ENCODE measurements at regions not wholly inside any gene's neighbourhood (a gene's known extent, or its start where the extent isn't known, plus 50 kb on each side); places are given as distances from the start of the nearest gene placed in this dataset.
"Not testable (repeated sequence)": the region's sequence is repeated elsewhere in the genome, so short reads cannot be mapped to it uniquely, and the experiment has no call there.

DNA sequence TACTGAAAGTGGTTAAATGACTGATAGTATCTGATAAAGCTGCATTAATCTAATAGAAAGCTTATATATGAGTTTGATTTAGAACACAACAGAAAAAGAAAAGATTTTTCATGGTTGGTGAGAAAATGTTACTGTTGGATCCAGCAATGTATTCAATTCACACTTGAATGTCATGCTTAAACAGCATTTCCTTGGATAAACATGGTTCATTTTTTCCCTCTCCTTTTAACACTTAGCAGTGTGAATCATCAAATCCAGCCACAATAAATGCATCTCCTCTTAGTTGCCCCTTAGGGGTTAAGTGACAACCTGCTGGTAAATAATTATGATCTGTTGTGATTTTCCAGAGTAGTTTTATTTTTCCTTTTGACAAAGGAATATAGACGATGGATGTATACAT, 74.9 kb upstream of the GRIP1 start:
- peaks cover 0 to 3% (median 0%) of the 10 kb centered on the region in 4 experiments for H3K4me1 ChIP-seq (ENCODE audit: control extremely low read depth in 1 of 4, control insufficient read depth in 4 of 4, insufficient read depth in 4 of 4, low read length in 3 of 4)
- H3K27me3 ChIP-seq (replicated peaks in 2 of 5; ENCODE audit: control insufficient read depth in 4 of 5, insufficient read depth in 5 of 5, low read length in 4 of 5): no peaks in the 10 kb centered on the region
- CTCF ChIA-PET: interaction anchor here (1.3 kb wide), 1 partner anchor 45 kb away, joined by 3 read pairs; no protein-coding TSS in a partner anchor
- H3K36me3 ChIP-seq (ENCODE audit: control insufficient read depth in 4 of 4, insufficient read depth in 4 of 4, low read length in 3 of 4): no peaks in the 10 kb centered on the region
- no CpG with 5 or more reads among the region's 1 CpG for WGBS (ENCODE audit: insufficient coverage)
- H3K9me3 ChIP-seq (ENCODE audit: control extremely low read depth in 1 of 5, control insufficient read depth in 4 of 5, insufficient read depth in 2 of 5, low read depth in 1 of 5, low read length in 4 of 5): peaks cover 0 to 3% (median 0%) of the 10 kb centered on the region in 5 experiments
- DNase-seq: no peak
- H3K27ac ChIP-seq (ENCODE audit: insufficient read depth in 1 of 2, low read depth in 1 of 2, low read length in 2 of 2, poor library complexity in 1 of 2, severe bottlenecking in 2 of 2): no peak overlapping the region
- POLR2A ChIA-PET: no interaction called here
- H3K4me3 ChIP-seq (ENCODE audit: control insufficient read depth in 1 of 7, extremely low read depth in 1 of 7, insufficient read depth in 4 of 7, low read depth in 2 of 7, low read length in 6 of 7): no peak overlapping the region

DNA sequence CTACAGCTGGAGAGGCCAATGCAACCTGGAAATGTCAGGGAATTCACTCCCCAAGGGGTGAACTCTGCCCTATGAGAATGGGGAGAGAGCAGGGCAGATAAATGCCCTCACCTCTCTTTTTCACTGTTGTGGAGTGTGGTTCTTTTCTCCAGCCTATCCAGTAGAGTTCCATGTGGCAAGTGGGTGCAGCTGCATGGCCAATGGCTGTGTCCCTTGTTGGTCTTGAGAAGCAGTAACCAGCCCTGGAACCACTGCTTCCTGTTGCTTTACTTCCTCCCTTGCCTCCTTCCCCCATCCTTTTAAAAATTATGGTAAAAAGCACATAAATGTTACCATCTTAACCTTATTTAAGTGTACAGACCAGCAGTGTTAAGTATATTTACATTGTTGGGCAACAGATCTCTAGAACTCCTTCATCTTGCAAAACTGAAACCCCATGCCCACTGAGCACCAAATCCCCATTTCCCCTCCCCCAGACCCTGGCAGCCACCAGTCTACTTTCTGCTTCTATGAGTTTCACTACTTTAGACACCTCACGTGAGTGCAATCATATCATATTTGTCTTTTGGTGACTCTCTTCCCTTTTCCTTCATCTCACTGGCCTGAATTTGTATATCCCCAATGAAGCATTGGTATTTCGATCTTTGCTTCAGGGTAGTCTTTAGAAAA, 77.0 kb upstream of the GRIP1 start:
- DNase-seq: peak in 2 of 3 donors; percentile 6 to 17
- Histone ChIP-seq H3K27me3 (replicated peaks in 2 of 5; ENCODE audit: control insufficient read depth in 4 of 5, insufficient read depth in 5 of 5, low read length in 4 of 5) (no peaks in the 10 kb centered on the region), H3K27ac (ENCODE audit: insufficient read depth in 1 of 2, low read depth in 1 of 2, low read length in 2 of 2, poor library complexity in 1 of 2, severe bottlenecking in 2 of 2) (no peak overlapping the region), H3K36me3 (ENCODE audit: control insufficient read depth in 4 of 4, insufficient read depth in 4 of 4, low read length in 3 of 4) (no peaks in the 10 kb centered on the region), H3K4me3 (ENCODE audit: control insufficient read depth in 1 of 7, extremely low read depth in 1 of 7, insufficient read depth in 4 of 7, low read depth in 2 of 7, low read length in 6 of 7) (no peak overlapping the region), H3K4me1 (ENCODE audit: control extremely low read depth in 1 of 4, control insufficient read depth in 4 of 4, insufficient read depth in 4 of 4, low read length in 3 of 4) (peaks cover 0 to 3% (median 0%) of the 10 kb centered on the region in 4 experiments), H3K9me3 (ENCODE audit: control extremely low read depth in 1 of 5, control insufficient read depth in 4 of 5, insufficient read depth in 2 of 5, low read depth in 1 of 5, low read length in 4 of 5) (peaks cover 0 to 4% (median 0%) of the 10 kb centered on the region in 5 experiments)
- ChIA-PET POLR2A (no interaction called here), CTCF (no interaction called here)
- 100% methylated on average over 1 of the region's 2 CpGs for WGBS (ENCODE audit: insufficient coverage)

DNA sequence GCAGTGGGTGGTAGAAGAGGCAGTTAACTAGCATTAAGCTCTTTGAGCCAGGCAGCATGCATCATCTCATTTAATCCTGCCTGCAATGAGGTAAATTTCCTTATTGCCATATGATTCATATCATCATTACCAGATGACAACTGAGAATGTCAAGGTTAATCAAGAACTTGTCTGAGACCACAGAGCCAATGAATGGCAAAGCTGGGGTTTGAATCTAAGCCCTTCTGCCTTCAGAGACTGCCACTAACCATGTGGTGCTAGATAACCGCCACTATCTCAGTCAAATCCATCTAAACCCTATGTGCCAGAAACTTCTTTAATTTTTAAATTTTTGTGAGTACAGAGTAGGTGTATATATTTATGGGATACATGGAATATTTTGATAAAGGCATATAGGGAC, 77.8 kb upstream of the GRIP1 start:
- H3K4me1 ChIP-seq (ENCODE audit: control extremely low read depth in 1 of 4, control insufficient read depth in 4 of 4, insufficient read depth in 4 of 4, low read length in 3 of 4): peaks cover 0 to 3% (median 0%) of the 10 kb centered on the region in 4 experiments
- CTCF ChIA-PET: no interaction called here
- H3K27me3 ChIP-seq (replicated peaks in 2 of 5; ENCODE audit: control insufficient read depth in 4 of 5, insufficient read depth in 5 of 5, low read length in 4 of 5): no peaks in the 10 kb centered on the region
- DNase-seq: peak in 1 of 3 donors; percentile 6
- WGBS (ENCODE audit: insufficient coverage): no CpG with 5 or more reads among the region's 1 CpG
- H3K36me3 ChIP-seq (ENCODE audit: control insufficient read depth in 4 of 4, insufficient read depth in 4 of 4, low read length in 3 of 4): no peaks in the 10 kb centered on the region
- no peak overlapping the region for H3K4me3 ChIP-seq (ENCODE audit: control insufficient read depth in 1 of 7, extremely low read depth in 1 of 7, insufficient read depth in 4 of 7, low read depth in 2 of 7, low read length in 6 of 7)
- POLR2A ChIA-PET: no interaction called here
- H3K27ac ChIP-seq (ENCODE audit: insufficient read depth in 1 of 2, low read depth in 1 of 2, low read length in 2 of 2, poor library complexity in 1 of 2, severe bottlenecking in 2 of 2): no peak overlapping the region
- peaks cover 0 to 4% (median 0%) of the 10 kb centered on the region in 5 experiments for H3K9me3 ChIP-seq (ENCODE audit: control extremely low read depth in 1 of 5, control insufficient read depth in 4 of 5, insufficient read depth in 2 of 5, low read depth in 1 of 5, low read length in 4 of 5)

DNA sequence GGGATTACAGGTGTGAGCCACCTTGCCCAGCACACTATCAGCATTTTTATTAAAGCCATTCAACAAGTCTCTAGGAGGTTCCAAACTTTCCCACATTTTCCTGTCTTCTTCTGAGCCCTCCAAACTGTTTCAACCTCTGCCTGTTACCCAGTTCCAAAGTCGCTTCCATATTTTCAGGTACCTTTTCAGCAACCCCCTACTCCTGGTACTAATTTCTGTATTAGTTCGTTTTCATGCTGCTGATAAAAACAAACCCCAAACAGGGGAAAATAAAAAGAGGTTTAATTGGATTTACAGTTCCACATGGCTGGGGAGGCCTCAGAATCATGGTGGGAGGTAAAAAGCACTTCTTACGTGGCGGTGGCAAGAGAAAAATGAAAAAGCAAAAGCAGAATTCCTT, 81.2 kb upstream of the GRIP1 start:
- H3K27ac ChIP-seq (ENCODE audit: insufficient read depth in 1 of 2, low read depth in 1 of 2, low read length in 2 of 2, poor library complexity in 1 of 2, severe bottlenecking in 2 of 2); H3K27me3 ChIP-seq (replicated peaks in 2 of 5; ENCODE audit: control insufficient read depth in 4 of 5, insufficient read depth in 5 of 5, low read length in 4 of 5); POLR2A ChIA-PET; DNase-seq; CTCF ChIA-PET; H3K36me3 ChIP-seq (ENCODE audit: control insufficient read depth in 4 of 4, insufficient read depth in 4 of 4, low read length in 3 of 4); H3K4me1 ChIP-seq (ENCODE audit: control extremely low read depth in 1 of 4, control insufficient read depth in 4 of 4, insufficient read depth in 4 of 4, low read length in 3 of 4); H3K9me3 ChIP-seq (ENCODE audit: control extremely low read depth in 1 of 5, control insufficient read depth in 4 of 5, insufficient read depth in 2 of 5, low read depth in 1 of 5, low read length in 4 of 5); H3K4me3 ChIP-seq (ENCODE audit: control insufficient read depth in 1 of 7, extremely low read depth in 1 of 7, insufficient read depth in 4 of 7, low read depth in 2 of 7, low read length in 6 of 7): not testable (repeated sequence)
- WGBS (ENCODE audit: insufficient coverage): no CpG with 5 or more reads among the region's 4 CpGs

DNA sequence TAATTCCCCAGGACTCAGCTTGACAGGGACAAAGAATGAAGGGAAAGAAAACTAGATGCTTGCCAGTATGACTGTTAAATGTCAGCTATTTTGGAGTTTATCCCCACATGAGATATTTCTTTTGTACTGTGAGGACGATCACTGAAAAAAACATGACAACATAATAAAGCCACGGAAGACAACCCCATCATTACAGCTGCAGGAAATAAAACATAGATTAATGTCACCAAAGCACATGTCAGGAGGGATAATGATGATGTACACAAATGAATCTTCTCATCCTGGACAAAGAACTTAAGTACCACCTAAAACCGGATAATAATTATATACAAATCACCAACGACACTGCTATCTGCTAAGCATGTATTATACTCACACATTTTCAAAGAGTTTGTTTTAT, 84.6 kb upstream of the GRIP1 start:
- ChIA-PET CTCF (interaction anchor here (1.1 kb wide), 1 partner anchor 74 kb away, joined by 3 read pairs; no protein-coding TSS in a partner anchor), POLR2A (no interaction called here)
- Histone ChIP-seq H3K27ac (ENCODE audit: insufficient read depth in 1 of 2, low read depth in 1 of 2, low read length in 2 of 2, poor library complexity in 1 of 2, severe bottlenecking in 2 of 2) (no peak overlapping the region), H3K9me3 (ENCODE audit: control extremely low read depth in 1 of 5, control insufficient read depth in 4 of 5, insufficient read depth in 2 of 5, low read depth in 1 of 5, low read length in 4 of 5) (peaks cover 0 to 4% (median 0%) of the 10 kb centered on the region in 5 experiments), H3K36me3 (ENCODE audit: control insufficient read depth in 4 of 4, insufficient read depth in 4 of 4, low read length in 3 of 4) (no peaks in the 10 kb centered on the region), H3K4me3 (ENCODE audit: control insufficient read depth in 1 of 7, extremely low read depth in 1 of 7, insufficient read depth in 4 of 7, low read depth in 2 of 7, low read length in 6 of 7) (no peak overlapping the region), H3K27me3 (replicated peaks in 2 of 5; ENCODE audit: control insufficient read depth in 4 of 5, insufficient read depth in 5 of 5, low read length in 4 of 5) (no peaks in the 10 kb centered on the region), H3K4me1 (ENCODE audit: control extremely low read depth in 1 of 4, control insufficient read depth in 4 of 4, insufficient read depth in 4 of 4, low read length in 3 of 4) (no peaks in the 10 kb centered on the region)
- no peak for DNase-seq
- WGBS (ENCODE audit: insufficient coverage): 86% methylated on average over 2 of the region's 4 CpGs

DNA sequence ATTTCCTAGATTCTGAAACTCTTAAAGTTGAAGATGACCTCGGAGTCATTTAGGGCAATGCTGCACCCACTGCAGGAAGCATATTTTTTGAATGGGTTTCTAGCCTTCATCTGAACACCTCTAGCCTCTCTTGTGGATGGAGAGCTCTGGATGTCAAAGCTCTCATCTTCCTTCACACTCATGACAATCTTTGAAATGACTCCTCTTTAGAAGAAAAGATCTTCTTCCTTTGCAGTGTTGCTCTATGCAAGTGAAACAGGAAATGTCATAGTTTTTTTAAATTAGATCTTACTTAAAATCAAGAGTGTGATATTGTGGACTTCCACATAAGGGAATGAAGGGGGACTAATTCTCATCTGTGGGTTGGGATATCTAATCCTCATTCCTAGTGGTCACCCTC, 86.3 kb upstream of the GRIP1 start:
- Histone ChIP-seq H3K4me3 (ENCODE audit: control insufficient read depth in 1 of 7, extremely low read depth in 1 of 7, insufficient read depth in 4 of 7, low read depth in 2 of 7, low read length in 6 of 7) (no peak overlapping the region), H3K36me3 (ENCODE audit: control insufficient read depth in 4 of 4, insufficient read depth in 4 of 4, low read length in 3 of 4) (no peaks in the 10 kb centered on the region), H3K9me3 (ENCODE audit: control extremely low read depth in 1 of 5, control insufficient read depth in 4 of 5, insufficient read depth in 2 of 5, low read depth in 1 of 5, low read length in 4 of 5) (peaks cover 0 to 3% (median 0%) of the 10 kb centered on the region in 5 experiments), H3K27me3 (replicated peaks in 2 of 5; ENCODE audit: control insufficient read depth in 4 of 5, insufficient read depth in 5 of 5, low read length in 4 of 5) (no peaks in the 10 kb centered on the region), H3K27ac (ENCODE audit: insufficient read depth in 1 of 2, low read depth in 1 of 2, low read length in 2 of 2, poor library complexity in 1 of 2, severe bottlenecking in 2 of 2) (no peak overlapping the region), H3K4me1 (ENCODE audit: control extremely low read depth in 1 of 4, control insufficient read depth in 4 of 4, insufficient read depth in 4 of 4, low read length in 3 of 4) (no peaks in the 10 kb centered on the region)
- WGBS (ENCODE audit: insufficient coverage): no CpG with 5 or more reads among the region's 1 CpG
- POLR2A ChIA-PET: no interaction called here
- CTCF ChIA-PET: no interaction called here
- DNase-seq: no peak

DNA sequence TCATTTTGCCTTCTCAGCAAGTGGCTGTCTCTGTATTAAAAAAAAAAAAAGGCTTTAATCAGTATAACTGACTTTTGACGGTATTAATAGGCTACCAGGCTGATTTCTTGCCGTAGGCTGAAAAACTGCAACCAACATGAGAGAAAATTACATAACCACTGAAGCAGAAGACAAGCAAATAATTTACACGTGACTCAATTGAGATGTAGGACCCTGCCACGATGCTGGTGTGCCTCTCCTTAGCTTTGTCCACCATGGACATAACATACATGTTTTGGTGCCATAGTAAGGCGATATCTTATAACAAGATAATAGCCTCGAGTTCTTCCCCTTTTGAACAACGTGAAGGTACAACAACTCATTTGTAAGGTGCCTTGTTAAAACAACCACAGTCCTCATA, 88.7 kb upstream of the GRIP1 start:
- no peaks in the 10 kb centered on the region for H3K27me3 ChIP-seq (replicated peaks in 2 of 5; ENCODE audit: control insufficient read depth in 4 of 5, insufficient read depth in 5 of 5, low read length in 4 of 5)
- ChIA-PET POLR2A (no interaction called here), CTCF (no interaction called here)
- no peak overlapping the region for H3K4me3 ChIP-seq (ENCODE audit: control insufficient read depth in 1 of 7, extremely low read depth in 1 of 7, insufficient read depth in 4 of 7, low read depth in 2 of 7, low read length in 6 of 7)
- WGBS (ENCODE audit: insufficient coverage): 92% methylated on average over 4 of the region's 7 CpGs
- H3K27ac ChIP-seq (ENCODE audit: insufficient read depth in 1 of 2, low read depth in 1 of 2, low read length in 2 of 2, poor library complexity in 1 of 2, severe bottlenecking in 2 of 2): no peak overlapping the region
- H3K36me3 ChIP-seq (ENCODE audit: control insufficient read depth in 4 of 4, insufficient read depth in 4 of 4, low read length in 3 of 4): no peaks in the 10 kb centered on the region
- no peaks in the 10 kb centered on the region for H3K4me1 ChIP-seq (ENCODE audit: control extremely low read depth in 1 of 4, control insufficient read depth in 4 of 4, insufficient read depth in 4 of 4, low read length in 3 of 4)
- DNase-seq: no peak
- H3K9me3 ChIP-seq (ENCODE audit: control extremely low read depth in 1 of 5, control insufficient read depth in 4 of 5, insufficient read depth in 2 of 5, low read depth in 1 of 5, low read length in 4 of 5): no peaks in the 10 kb centered on the region
